A549 (cell line): ENCODE measurements at regions not wholly inside any gene's neighbourhood (a gene's known extent, or its start where the extent isn't known, plus 50 kb on each side); places are given as distances from the start of the nearest gene placed in this dataset.

Source experiments
- ATAC-seq, 2 experiments: fragments of 200-7000 bp in 1 of 2; fragments of >200 bp in 1 of 2; cut with Nextera tagmentation in 1 of 2; cut with Tn5 transposase in 1 of 2; 3 replicates each; pipeline versions ENCODE4 v1.8.0 to v1.9.1; 2018 to 2020; ENCODE audit warnings: mild to moderate bottlenecking in 1 of 2, moderate library complexity in 1 of 2
- CTCF ChIA-PET: fragments of 300-600 bp; sonication (Branson Sonifier 250); formaldehyde crosslinking; extraction: SDS; loops from one replicate; lab custom pipeline; 2021; ENCODE audit warnings: antibody characterized with exemption, inconsistent platforms; lab: Yijun Ruan, JAX
- POLR2A ChIA-PET: fragments of 350-600 bp; formaldehyde crosslinking; extraction: SDS; loops from one replicate; lab custom pipeline; 2021; ENCODE audit warnings: antibody characterized with exemption, inconsistent platforms; lab: Yijun Ruan, JAX
- DNase-seq, 2 experiments: peaks; one replicate each; pipeline versions ENCODE4 v3.0.0 to v3.0.0-alpha.2; 2011 to 2016; ENCODE audit warnings: low read depth in 1 of 2, low spot score in 1 of 2
- FAIRE-seq: peaks from 2 replicates; lab custom pipeline; 2011; peaks lifted over from hg19 to GRCh38; lab: Jason Lieb, UNC
- H3K27ac ChIP-seq, 2 experiments: fragments of >200 bp; sonication (Bioruptor Twin); formaldehyde crosslinking; 3 replicates each; pipeline ENCODE4 v1.5.1; 2016 to 2017
- H3K4me1 ChIP-seq: fragments of >200 bp; sonication (Bioruptor Twin); formaldehyde crosslinking; 3 replicates; pipeline ENCODE4 v1.6.1; 2016
- H3K4me2 ChIP-seq: fragments of >200 bp; sonication (Bioruptor Twin); formaldehyde crosslinking; 3 replicates; pipeline ENCODE4 v1.6.1; 2016
- H3K4me3 ChIP-seq: fragments of >200 bp; sonication (Bioruptor Twin); formaldehyde crosslinking; 3 replicates; pipeline ENCODE4 v1.5.1; 2016
- H3K9me3 ChIP-seq: fragments of >200 bp; sonication (Bioruptor Twin); formaldehyde crosslinking; 3 replicates; pipeline ENCODE4 v1.6.1; 2016
- CBX2 ChIP-seq: fragments of 200-600 bp; sonication (generic); IDR thresholded peaks from 2 replicates; pipeline ENCODE4 v1.6.1; 2016; ENCODE audit warnings: low read depth, mild to moderate bottlenecking, borderline replicate concordance
- CEBPB ChIP-seq, 2 experiments: fragments of >200 bp in 1 of 2; sonication (Bioruptor Twin) in 1 of 2; formaldehyde crosslinking in 1 of 2; IDR thresholded peaks; 2 replicates each; pipeline ENCODE4 v1.6.1; 2012 to 2016
- CHD4 ChIP-seq: fragments of 200-600 bp; sonication (generic); IDR thresholded peaks from 2 replicates; pipeline ENCODE4 v1.6.1; 2016; ENCODE audit warnings: antibody characterized with exemption, mild to moderate bottlenecking, borderline replicate concordance
- CTCF ChIP-seq: fragments of >200 bp; sonication (Bioruptor Twin); formaldehyde crosslinking; IDR thresholded peaks from 3 replicates; pipeline ENCODE4 v1.5.1; 2016
- E2F6 ChIP-seq: IDR thresholded peaks from 2 replicates; pipeline ENCODE4 v1.6.1; 2012; ENCODE audit warnings: low read depth, borderline replicate concordance
- FOSB ChIP-seq: fragments of 250-450 bp; sonication (Bioruptor Pico); IDR thresholded peaks from 2 replicates; pipeline ENCODE4 v1.5.0; 2020; ENCODE audit warnings: mild to moderate bottlenecking, moderate library complexity
- FOSL2 ChIP-seq, 2 experiments: fragments of 450-650 bp in 1 of 2; fragments of >200 bp in 1 of 2; sonication (Bioruptor Twin) in 1 of 2; formaldehyde crosslinking; IDR thresholded peaks; 2 replicates each; pipeline versions ENCODE4 v1.5.0 to v1.6.1; 2016 to 2020; ENCODE audit warnings: mild to moderate bottlenecking in 1 of 2, moderate library complexity in 1 of 2
- GATA3 ChIP-seq: IDR thresholded peaks from 2 replicates; pipeline ENCODE4 v1.6.1; 2012; ENCODE audit warnings: borderline replicate concordance
- HDAC2 ChIP-seq: fragments of 200-600 bp; sonication (generic); IDR thresholded peaks from 2 replicates; pipeline ENCODE4 v1.6.1; 2016
- HOXB13 ChIP-seq: fragments of 250-450 bp; sonication (Bioruptor Pico); IDR thresholded peaks from 2 replicates; pipeline ENCODE4 v1.5.0; 2020; ENCODE audit warnings: low read depth, mild to moderate bottlenecking, moderate library complexity
- HOXB5 ChIP-seq: fragments of 250-450 bp; sonication (Bioruptor Pico); IDR thresholded peaks from 2 replicates; pipeline ENCODE4 v1.5.0; 2020; ENCODE audit warnings: mild to moderate bottlenecking, moderate library complexity
- JUN ChIP-seq, 2 experiments: fragments of >200 bp; sonication (Bioruptor Twin); formaldehyde crosslinking; IDR thresholded peaks; 2 replicates in 1 of 2; 3 replicates in 1 of 2; pipeline ENCODE4 v1.6.1; 2016 to 2017
- MAFK ChIP-seq: fragments of 450-650 bp; IDR thresholded peaks from 2 replicates; pipeline ENCODE4 v1.6.1; 2014; ENCODE audit not compliant: partially characterized antibody
- MAX ChIP-seq: IDR thresholded peaks from 2 replicates; pipeline ENCODE4 v1.6.1; 2012
- NPAS2 ChIP-seq: fragments of 250-450 bp; sonication (Bioruptor Pico); IDR thresholded peaks from 2 replicates; pipeline ENCODE4 v1.8.0; 2022; ENCODE audit warnings: mild to moderate bottlenecking, moderate library complexity, borderline replicate concordance
- NR3C1 ChIP-seq: fragments of >200 bp; sonication (Bioruptor Twin); formaldehyde crosslinking; IDR thresholded peaks from 3 replicates; pipeline ENCODE4 v1.6.1; 2017
- PBX3 ChIP-seq: IDR thresholded peaks from 2 replicates; pipeline ENCODE4 v1.6.1; 2012
- PHF8 ChIP-seq: fragments of 200-600 bp; sonication (generic); IDR thresholded peaks from 2 replicates; pipeline ENCODE4 v1.6.1; 2016; ENCODE audit warnings: low read depth, mild to moderate bottlenecking, antibody characterized with exemption, moderate library complexity, borderline replicate concordance
- POLR2A ChIP-seq: IDR thresholded peaks from 2 replicates; pipeline ENCODE4 v1.6.1; 2012; ENCODE audit warnings: mild to moderate bottlenecking, low read length
- POLR2AphosphoS2 ChIP-seq: conservative IDR thresholded peaks from 2 replicates; pipeline ENCODE4 v1.6.1; 2012; ENCODE audit warnings: low read length, improper control_type of control experiment, inconsistent platforms
- RAD21 ChIP-seq, 2 experiments: fragments of >200 bp in 1 of 2; sonication (Bioruptor Twin) in 1 of 2; formaldehyde crosslinking in 1 of 2; IDR thresholded peaks in 1 of 2; conservative IDR thresholded peaks in 1 of 2; 2 replicates in 1 of 2; 3 replicates in 1 of 2; pipeline ENCODE4 v1.6.1; 2012 to 2018; ENCODE audit warnings: inconsistent platforms in 1 of 2
- RARB ChIP-seq: fragments of 250-450 bp; sonication (Bioruptor Pico); IDR thresholded peaks from 2 replicates; pipeline ENCODE4 v1.8.0; 2021; ENCODE audit warnings: mild to moderate bottlenecking, moderate library complexity
- RCOR1 ChIP-seq: fragments of 150-350 bp; IDR thresholded peaks from 2 replicates; pipeline ENCODE4 v1.6.1; 2014; ENCODE audit warnings: antibody characterized with exemption, low read length, low read depth
- REST ChIP-seq: fragments of 200-600 bp; sonication (generic); IDR thresholded peaks from 2 replicates; pipeline ENCODE4 v1.6.1; 2016; ENCODE audit warnings: antibody characterized with exemption, mild to moderate bottlenecking, moderate library complexity
- SMC3 ChIP-seq: fragments of >200 bp; sonication (Bioruptor Twin); formaldehyde crosslinking; IDR thresholded peaks from 3 replicates; pipeline ENCODE4 v1.6.1; 2018; ENCODE audit warnings: inconsistent platforms
- SREBF2 ChIP-seq: fragments of 450-650 bp; IDR thresholded peaks from 2 replicates; pipeline ENCODE4 v1.6.1; 2014; ENCODE audit warnings: mild to moderate bottlenecking, moderate library complexity
- ZFP36 ChIP-seq: fragments of 450-650 bp; IDR thresholded peaks from 2 replicates; pipeline ENCODE4 v1.6.1; 2014; ENCODE audit warnings: borderline replicate concordance; ENCODE audit not compliant: partially characterized antibody
- WGBS: methylation state at CpG from one replicate; pipeline ENCODE4 v1.1.6; 2017; ENCODE audit errors: missing lambda C conversion rate; 5-methylcytosine and 5-hydroxymethylcytosine counted together
- TF ChIP-seq, protein P1 (sequence below): fragments of >200 bp; sonication (Bioruptor Twin); formaldehyde crosslinking; IDR thresholded peaks from 2 replicates; pipeline ENCODE4 v1.6.1; 2016

DNA sequence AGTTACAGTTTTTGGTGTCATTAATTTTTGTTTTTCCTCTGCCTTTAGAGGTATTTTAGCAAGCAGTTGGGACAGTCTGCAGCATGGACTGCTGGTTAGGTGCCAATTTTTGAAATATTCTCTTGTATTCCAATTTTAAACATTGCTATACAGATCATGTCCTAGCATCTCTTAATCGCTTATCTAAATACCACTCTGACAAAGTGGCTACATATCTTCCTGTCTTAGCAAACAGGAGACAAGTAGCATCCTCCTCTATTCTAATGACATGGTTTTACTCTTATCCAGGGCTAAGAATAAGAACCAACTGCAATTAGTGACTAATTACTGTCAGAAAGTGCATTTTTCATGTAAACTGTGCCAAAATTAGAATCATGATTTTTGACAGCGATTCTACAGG is 117.8 kb upstream of the ATP2B1 start:
- POLR2A ChIA-PET = no interaction called here
- peak overlapping the region; percentile 83 for H3K4me2 ChIP-seq
- H3K9me3 ChIP-seq = no peaks in the 10 kb centered on the region
- peak in 1 of 2 experiments; percentile 30; a peak in 3 of 6 replicates for ATAC-seq
- TF ChIP-seq CHD4 (no peak), MAX (no peak), HOXB13 (CRISPR knock-in tag) (no peak), PHF8 (no peak), NPAS2 (CRISPR knock-in tag) (no peak), FOSB (CRISPR knock-in tag) (no peak), ZFP36 (no peak), E2F6 (no peak), HDAC2 (no peak), GATA3 (no peak), SREBF2 (no peak), CBX2 (no peak), POLR2A (no peak), SMC3 (no peak), RARB (CRISPR knock-in tag) (no peak), POLR2AphosphoS2 (no peak), RCOR1 (no peak), CTCF (no peak), NR3C1 (no peak)
- TF ChIP-seq, protein P1, sequence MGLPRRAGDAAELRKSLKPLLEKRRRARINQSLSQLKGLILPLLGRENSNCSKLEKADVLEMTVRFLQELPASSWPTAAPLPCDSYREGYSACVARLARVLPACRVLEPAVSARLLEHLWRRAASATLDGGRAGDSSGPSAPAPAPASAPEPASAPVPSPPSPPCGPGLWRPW = no peak
- H3K27ac ChIP-seq = peak overlapping the region; percentile 77 to 88
- H3K4me1 ChIP-seq = peaks cover 34% of the 10 kb centered on the region
- 84% methylated on average over 2 of the region's 2 CpGs for WGBS
- CTCF ChIA-PET = no interaction called here
- DNase-seq = no peak
- no peak for FAIRE-seq
- H3K4me3 ChIP-seq = no peak overlapping the region

GRCh38 chr12:89825591-89826449 is 117.2 kb upstream of the ATP2B1 start:
- Histone ChIP-seq H3K4me3 (peak overlapping the region; percentile 30), H3K27ac (peak overlapping the region; percentile 77 to 88), H3K9me3 (no peaks in the 10 kb centered on the region), H3K4me2 (peak overlapping the region; percentile 83), H3K4me1 (peaks cover 29% of the 10 kb centered on the region)
- POLR2A ChIA-PET = no interaction called here
- FAIRE-seq (peak; percentile 94), ATAC-seq (peak; percentile 92 to 94), DNase-seq (peak; percentile 64 to 91)
- under 1% methylated on average over 6 of the region's 6 CpGs for WGBS
- CTCF ChIA-PET = interaction anchor here (0.7 kb wide), 1 partner anchor 14 kb away, joined by 3 read pairs; no protein-coding TSS in a partner anchor
- TF ChIP-seq RAD21 (conservative IDR thresholded peaks at IDR 0.05 in 1 of 2, IDR thresholded peaks at IDR 0.05 in 1 of 2) (peak; percentile 52 to 69), HOXB5 (CRISPR knock-in tag) (peak; percentile 95), GATA3 (peak; percentile 99), REST (no peak), MAX (peak; percentile 71), FOSL2 (IDR thresholded peaks at IDR 0.05) (peak; percentile 41; the same call in 1 of the 2 replicates), FOSL2 (CRISPR knock-in tag; IDR thresholded peaks at IDR 0.05) (peak; percentile 92), MAFK (peak; percentile 74), PBX3 (peak; percentile 87), CEBPB (IDR thresholded peaks at IDR 0.05) (peak; percentile 26 to 87; a peak in 3 of 4 replicates), JUN (IDR thresholded peaks at IDR 0.05) (peak; percentile 53 to 77; a peak in 4 of 5 replicates)
